HFF-Myc (cell line): ENCODE measurements at regions not wholly inside any gene's neighbourhood (a gene's known extent, or its start where the extent isn't known, plus 50 kb on each side); places are given as distances from the start of the nearest gene placed in this dataset.

Experiments used
- DNase-seq: peaks from one replicate; pipeline ENCODE4 v3.0.0-alpha.2; 2011; ENCODE audit warnings: low read depth; ENCODE audit errors: extremely low read depth
- H3K4me3 ChIP-seq: replicated peaks from 2 replicates; pipeline ENCODE4 v1.5.1; 2011; ENCODE audit warnings: low read depth, mild to moderate bottlenecking, control low read depth, low read length
- CTCF ChIP-seq: IDR thresholded peaks from 2 replicates; pipeline ENCODE4 v1.5.1; 2012; ENCODE audit warnings: mild to moderate bottlenecking, low read depth, low read length, control low read depth; ENCODE audit errors: missing control alignments

GRCh38 chr17:36869441-36869840 is 67.8 kb upstream of the LHX1 start:
- TF ChIP-seq CTCF, result no peak
- no peak for DNase-seq
- no peak overlapping the region for H3K4me3 ChIP-seq

GRCh38 chr17:36869856-36870719 is 67.2 kb upstream of the LHX1 start:
- no peak for DNase-seq
- peak; percentile 4 for TF ChIP-seq CTCF
- H3K4me3 ChIP-seq, result no peak overlapping the region

GRCh38 chr17:36870720-36870999 is 66.6 kb upstream of the LHX1 start:
- no peak for DNase-seq
- TF ChIP-seq CTCF, result no peak
- no peak overlapping the region for H3K4me3 ChIP-seq

GRCh38 chr17:36875698-36876293 is 61.5 kb upstream of the LHX1 start:
- DNase-seq, result no peak
- TF ChIP-seq CTCF, result no peak
- no peak overlapping the region for H3K4me3 ChIP-seq

GRCh38 chr17:36876966-36877365 is 60.3 kb upstream of the LHX1 start:
- no peak for DNase-seq
- TF ChIP-seq CTCF, result no peak
- H3K4me3 ChIP-seq, result no peak overlapping the region

- no peak for TF ChIP-seq CTCF
- no peak overlapping the region for H3K4me3 ChIP-seq
- DNase-seq, result no peak
Observed at GRCh38 chr17:36877771-36878170, 59.5 kb upstream of the LHX1 start.

GRCh38 chr17:36878216-36878615 is 59.1 kb upstream of the LHX1 start:
- no peak for TF ChIP-seq CTCF
- no peak for DNase-seq
- H3K4me3 ChIP-seq, result no peak overlapping the region
